Ectodermal cell (in vitro differentiated cells): ENCODE measurements at regions not wholly inside any gene's neighbourhood (a gene's known extent, or its start where the extent isn't known, plus 50 kb on each side); places are given as distances from the start of the nearest gene placed in this dataset.

Experiments
- H3K27ac ChIP-seq: 2 replicates; pipeline ENCODE4 v1.7.0; 2013; ENCODE audit warnings: mild to moderate bottlenecking, low read depth, low read length; ENCODE audit not compliant: insufficient read depth, poor library complexity, severe bottlenecking
- H3K27me3 ChIP-seq: 2 replicates; pipeline ENCODE4 v1.7.0; 2013; ENCODE audit warnings: mild to moderate bottlenecking, low read length; ENCODE audit not compliant: insufficient read depth, control insufficient read depth, poor library complexity, severe bottlenecking
- H3K36me3 ChIP-seq: one replicate; pipeline ENCODE4 v1.7.0; 2013; ENCODE audit warnings: low read length; ENCODE audit not compliant: control insufficient read depth, insufficient read depth
- H3K4me1 ChIP-seq: one replicate; pipeline ENCODE4 v1.7.0; 2013; ENCODE audit warnings: low read length; ENCODE audit not compliant: control insufficient read depth, insufficient read depth
- H3K4me3 ChIP-seq: 2 replicates; pipeline ENCODE4 v1.7.0; 2013; ENCODE audit warnings: low read depth, low read length, control low read depth; ENCODE audit not compliant: insufficient read depth
- H3K9me3 ChIP-seq: 2 replicates; pipeline ENCODE4 v1.7.0; 2013; ENCODE audit warnings: mild to moderate bottlenecking, low read length, moderate library complexity; ENCODE audit not compliant: control insufficient read depth
- WGBS, 2 experiments: methylation state at CpG; one replicate each; pipeline ENCODE4 v1.1.7; 2013; ENCODE audit warnings: missing lambda C conversion rate in 2 of 2; 5-methylcytosine and 5-hydroxymethylcytosine counted together

- H3K27ac ChIP-seq, result no peak overlapping the region
- no peaks in the 10 kb centered on the region for H3K9me3 ChIP-seq
- H3K27me3 ChIP-seq, result no peaks in the 10 kb centered on the region
- H3K4me3 ChIP-seq, result no peak overlapping the region
- H3K4me1 ChIP-seq, result no peaks in the 10 kb centered on the region
- 90 to 95% methylated on average over 3 of the region's 3 CpGs for WGBS, 2 experiments
- H3K36me3 ChIP-seq, result no peaks in the 10 kb centered on the region
These were observed 387.8 kb upstream of the GJE1 start for GRCh38 chr6:141744971-141745370.

DNA sequence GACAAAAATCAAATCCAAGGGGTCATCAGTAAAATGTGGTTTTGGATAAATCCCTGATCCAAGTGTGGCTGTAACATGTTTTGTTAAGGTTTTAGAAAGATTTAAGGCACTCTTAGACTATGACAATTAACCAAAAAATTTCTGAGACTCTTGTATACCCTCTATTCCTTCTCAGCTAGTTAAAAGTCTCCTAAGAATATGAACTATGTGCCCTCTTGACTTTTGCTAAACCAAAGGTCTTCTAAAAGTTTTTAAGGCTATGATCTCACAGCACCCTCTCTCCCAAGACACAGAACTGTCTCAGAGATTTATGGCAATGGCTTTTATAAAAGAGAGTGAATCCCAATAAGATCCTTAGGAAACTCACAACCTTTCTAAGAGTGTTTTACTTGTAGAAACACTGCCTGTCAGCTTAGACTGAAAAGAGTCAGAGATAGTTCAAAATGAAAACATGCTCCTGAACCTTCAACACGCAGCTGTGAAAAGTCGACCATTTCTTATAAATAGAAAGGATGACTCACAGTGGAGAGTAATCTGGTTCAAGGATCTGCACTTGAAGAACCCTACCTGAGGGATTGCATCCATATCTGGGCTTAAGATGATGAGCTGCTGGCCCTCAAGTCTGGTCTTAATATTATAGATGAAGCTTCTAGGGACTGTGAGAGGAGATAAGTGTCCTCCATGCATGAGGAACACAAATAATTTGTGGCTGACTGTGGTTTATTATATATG lies 388.4 kb upstream of the GJE1 start:
- H3K27me3 ChIP-seq, result no peaks in the 10 kb centered on the region
- H3K4me3 ChIP-seq, result no peak overlapping the region
- no peaks in the 10 kb centered on the region for H3K36me3 ChIP-seq
- 96 to 97% methylated on average over 2 of the region's 2 CpGs for WGBS, 2 experiments
- H3K4me1 ChIP-seq, result no peaks in the 10 kb centered on the region
- no peak overlapping the region for H3K27ac ChIP-seq
- H3K9me3 ChIP-seq, result no peaks in the 10 kb centered on the region

DNA sequence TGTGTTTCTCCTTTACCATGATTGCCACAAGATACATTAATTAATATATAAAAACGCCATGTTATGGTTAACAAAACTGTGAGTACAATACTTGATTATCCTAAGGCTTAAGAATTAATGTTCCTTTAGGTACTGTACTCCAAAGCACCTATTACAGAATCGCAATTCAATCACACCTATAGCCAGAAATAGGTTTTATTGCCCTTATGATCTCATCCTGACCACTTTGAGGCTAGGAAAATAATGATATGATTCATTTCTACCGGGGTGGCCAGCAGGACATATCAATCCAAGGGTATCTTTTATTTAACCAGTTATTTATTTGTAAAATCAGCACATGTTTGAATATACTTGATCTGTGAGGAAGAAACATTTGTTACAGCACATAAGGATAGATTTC lies 396.6 kb upstream of the GJE1 start:
- H3K27ac ChIP-seq, result no peak overlapping the region
- 94% methylated on average over 2 of the region's 3 CpGs; no CpG with 5 or more reads in 1 of the 2 experiments for WGBS, 2 experiments
- H3K4me1 ChIP-seq, result no peaks in the 10 kb centered on the region
- H3K36me3 ChIP-seq, result no peaks in the 10 kb centered on the region
- H3K4me3 ChIP-seq, result no peak overlapping the region
- no peaks in the 10 kb centered on the region for H3K27me3 ChIP-seq
- no peaks in the 10 kb centered on the region for H3K9me3 ChIP-seq

- Histone ChIP-seq H3K4me1 (no peaks in the 10 kb centered on the region), H3K27me3 (no peaks in the 10 kb centered on the region), H3K4me3 (no peak overlapping the region), H3K9me3 (no peaks in the 10 kb centered on the region), H3K27ac (no peak overlapping the region), H3K36me3 (no peaks in the 10 kb centered on the region)
These were observed 397.6 kb upstream of the GJE1 start for GRCh38 chr6:141735126-141735525.

DNA sequence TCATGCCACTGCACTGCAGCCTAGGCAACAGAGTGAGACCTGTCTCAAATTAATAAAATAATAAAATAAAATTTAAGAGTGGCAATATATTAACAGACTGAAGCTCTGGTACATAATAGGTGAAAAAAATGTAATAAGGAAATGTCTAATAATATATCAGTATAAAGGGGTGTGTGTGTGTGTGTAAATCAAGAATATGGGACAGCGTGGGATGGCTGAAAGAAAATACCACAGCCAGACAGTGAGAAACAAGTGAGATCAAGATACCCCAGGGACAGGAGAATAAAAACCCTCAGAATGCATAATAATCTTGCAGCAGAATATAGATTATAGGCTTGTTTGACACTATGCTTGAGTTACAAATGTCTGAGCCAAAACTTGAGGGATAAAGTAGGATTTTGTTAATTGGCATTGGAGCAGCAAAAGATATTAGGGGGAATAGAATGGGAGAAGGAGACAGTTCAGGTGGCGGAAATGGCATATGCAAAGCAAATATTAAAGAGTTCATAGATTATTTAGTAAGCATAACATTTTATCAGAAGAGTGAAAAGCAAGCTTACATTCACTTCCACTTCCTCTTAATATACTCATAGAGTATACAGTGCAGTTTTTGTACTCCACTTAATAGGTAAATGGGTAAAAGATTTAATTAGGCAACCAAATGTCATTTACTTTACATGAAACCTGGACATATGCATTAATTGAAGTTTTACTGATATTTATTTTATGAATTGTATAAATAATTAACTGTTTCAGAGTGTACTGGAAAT lies 398.5 kb upstream of the GJE1 start:
- no peaks in the 10 kb centered on the region for H3K9me3 ChIP-seq
- 88 to 100% methylated on average over 1 to 2 of the region's 2 CpGs for whole genome bisulfite sequencing, 2 experiments
- no peaks in the 10 kb centered on the region for H3K27me3 ChIP-seq
- H3K4me3 ChIP-seq, result no peak overlapping the region
- no peaks in the 10 kb centered on the region for H3K4me1 ChIP-seq
- H3K36me3 ChIP-seq, result no peaks in the 10 kb centered on the region
- no peak overlapping the region for H3K27ac ChIP-seq

DNA sequence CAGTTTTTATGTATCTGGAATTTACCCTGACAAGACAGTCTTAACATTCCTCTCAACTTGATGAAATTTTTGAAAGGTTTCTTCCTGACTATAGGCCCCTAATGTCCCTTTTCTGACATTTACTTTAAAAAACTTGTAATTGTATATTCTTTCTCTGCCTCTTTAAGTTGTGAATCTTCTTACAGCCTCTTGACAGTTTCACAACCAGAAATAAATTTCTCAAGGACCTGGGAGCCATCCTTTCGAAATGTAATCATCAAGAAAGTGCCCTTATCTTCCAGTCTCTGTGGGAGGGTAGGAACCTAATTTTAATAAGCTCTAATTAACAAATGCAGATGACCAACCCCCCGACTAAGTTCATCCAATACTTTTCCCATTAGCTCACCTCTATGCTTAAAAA lies 403.6 kb upstream of the GJE1 start:
- WGBS, 2 experiments, result 84 to 91% methylated on average over 2 of the region's 2 CpGs
- H3K4me3 ChIP-seq, result no peak overlapping the region
- no peak overlapping the region for H3K27ac ChIP-seq
- H3K36me3 ChIP-seq, result no peaks in the 10 kb centered on the region
- H3K4me1 ChIP-seq, result peaks cover 3% of the 10 kb centered on the region
- H3K9me3 ChIP-seq, result no peaks in the 10 kb centered on the region
- H3K27me3 ChIP-seq, result no peaks in the 10 kb centered on the region

- Histone ChIP-seq H3K27me3 (no peaks in the 10 kb centered on the region), H3K27ac (no peak overlapping the region), H3K36me3 (no peaks in the 10 kb centered on the region), H3K9me3 (no peaks in the 10 kb centered on the region), H3K4me3 (no peak overlapping the region), H3K4me1 (peaks cover 3% of the 10 kb centered on the region)
- 93 to 99% methylated on average over 4 of the region's 4 CpGs for WGBS, 2 experiments
These were observed 404.4 kb upstream of the GJE1 start for GRCh38 chr6:141728330-141728729.

DNA sequence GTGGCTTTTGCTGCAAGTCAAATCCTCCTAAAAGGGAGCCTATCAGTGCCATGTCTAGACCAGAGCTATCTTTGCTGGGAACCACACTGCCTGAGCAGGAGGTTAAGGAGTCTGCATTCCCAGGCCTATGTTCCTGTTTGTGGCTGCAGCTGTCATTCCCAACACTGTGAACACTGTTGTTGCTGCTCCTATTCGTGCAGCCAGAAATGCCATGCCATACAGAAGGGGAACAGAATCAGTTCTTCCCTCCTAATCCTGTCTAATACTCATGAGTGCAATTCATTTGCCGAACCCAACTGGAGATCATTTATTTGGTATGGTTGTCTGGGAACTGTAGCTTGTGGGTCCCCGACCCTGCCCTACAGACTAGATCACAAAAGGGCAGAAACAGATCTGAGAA lies 406.5 kb upstream of the GJE1 start:
- Histone ChIP-seq H3K4me1 (peaks cover 3% of the 10 kb centered on the region), H3K36me3 (no peaks in the 10 kb centered on the region), H3K27me3 (no peaks in the 10 kb centered on the region), H3K9me3 (no peaks in the 10 kb centered on the region), H3K4me3 (no peak overlapping the region), H3K27ac (no peak overlapping the region)
- WGBS, 2 experiments, result 87 to 92% methylated on average over 3 of the region's 3 CpGs

GRCh38 chr6:141724731-141725130 lies 408.0 kb upstream of the GJE1 start:
- H3K4me3 ChIP-seq, result no peak overlapping the region
- H3K36me3 ChIP-seq, result no peaks in the 10 kb centered on the region
- H3K4me1 ChIP-seq, result peaks cover 3% of the 10 kb centered on the region
- WGBS, 2 experiments, result 100% methylated on average over 1 of the region's 1 CpG; no CpG with 5 or more reads in 1 of the 2 experiments
- no peak overlapping the region for H3K27ac ChIP-seq
- H3K9me3 ChIP-seq, result no peaks in the 10 kb centered on the region
- no peaks in the 10 kb centered on the region for H3K27me3 ChIP-seq

GRCh38 chr6:141719476-141719875 lies 413.2 kb upstream of the GJE1 start:
- no peak overlapping the region for H3K27ac ChIP-seq
- H3K9me3 ChIP-seq, result no peaks in the 10 kb centered on the region
- H3K4me1 ChIP-seq, result no peaks in the 10 kb centered on the region
- WGBS, 2 experiments, result 91 to 92% methylated on average over 4 of the region's 5 CpGs
- H3K4me3 ChIP-seq, result no peak overlapping the region
- no peaks in the 10 kb centered on the region for H3K36me3 ChIP-seq
- no peaks in the 10 kb centered on the region for H3K27me3 ChIP-seq
